HG03457 (cell line): ENCODE measurements at regions not wholly inside any gene's neighbourhood (a gene's known extent, or its start where the extent isn't known, plus 50 kb on each side); places are given as distances from the start of the nearest gene placed in this dataset.

Experiments used
- ATAC-seq: cut with Tn5 transposase; IDR thresholded peaks from one replicate; pipeline ENCODE4 v1.9.1; 2021; ENCODE audit warnings: moderate number of reproducible peaks; ENCODE audit not compliant: unreplicated experiment

GRCh38 chr4:96895826-96896225, 1055.9 kb downstream of the PDHA2 start:
- no peak for ATAC-seq

GRCh38 chr4:96912716-96913115, 1072.8 kb downstream of the PDHA2 start:
- no peak for ATAC-seq

- ATAC-seq = no peak
Observed at GRCh38 chr4:96913441-96914080, 1073.7 kb downstream of the PDHA2 start.

- ATAC-seq = no peak
Observed at GRCh38 chr4:96916711-96917110, 1076.8 kb downstream of the PDHA2 start.

GRCh38 chr4:96936886-96937285, 1097.0 kb downstream of the PDHA2 start:
- no peak for ATAC-seq

GRCh38 chr4:96946552-96946951, 1106.7 kb downstream of the PDHA2 start:
- ATAC-seq = no peak

GRCh38 chr4:96952610-96953009, 1112.7 kb downstream of the PDHA2 start:
- no peak for ATAC-seq

GRCh38 chr4:96955226-96955625, 1115.3 kb downstream of the PDHA2 start:
- ATAC-seq = no peak

- ATAC-seq = no peak
Observed at GRCh38 chr4:96955691-96956090, 1115.8 kb downstream of the PDHA2 start.

GRCh38 chr4:96969455-96969854, 1129.6 kb downstream of the PDHA2 start:
- no peak for ATAC-seq

- no peak for ATAC-seq
Observed at GRCh38 chr4:96972920-96973319, 1133.0 kb downstream of the PDHA2 start.

- no peak for ATAC-seq
Observed at GRCh38 chr4:96974295-96974694, 1134.4 kb downstream of the PDHA2 start.

GRCh38 chr4:96983830-96984229, 1143.9 kb downstream of the PDHA2 start:
- no peak for ATAC-seq

- ATAC-seq = no peak
Observed at GRCh38 chr4:96986816-96987215, 1146.9 kb downstream of the PDHA2 start.

GRCh38 chr4:96991083-96991482, 1151.2 kb downstream of the PDHA2 start:
- ATAC-seq = no peak

- no peak for ATAC-seq
Observed at GRCh38 chr4:96992443-96992842, 1150.8 kb downstream of the STPG2 start.

GRCh38 chr4:96993560-96993959, 1149.7 kb downstream of the STPG2 start:
- ATAC-seq = no peak

GRCh38 chr4:97003715-97004114, 1139.6 kb downstream of the STPG2 start:
- ATAC-seq = no peak

GRCh38 chr4:97013309-97013708, 1130.0 kb downstream of the STPG2 start:
- no peak for ATAC-seq

- no peak for ATAC-seq
Observed at GRCh38 chr4:97013711-97014110, 1129.6 kb downstream of the STPG2 start.

GRCh38 chr4:97015301-97015700, 1128.0 kb downstream of the STPG2 start:
- ATAC-seq = no peak

GRCh38 chr4:97016186-97016907, 1126.9 kb downstream of the STPG2 start:
- ATAC-seq = no peak
